ENCODE measurements at regions not wholly inside any gene's neighbourhood (a gene's known extent, or its start where the extent isn't known, plus 50 kb on each side); places are given as distances from the start of the nearest gene placed in this dataset.
"Not testable (repeated sequence)": the region's sequence is repeated elsewhere in the genome, so short reads cannot be mapped to it uniquely, and the experiment has no call there.

DNA sequence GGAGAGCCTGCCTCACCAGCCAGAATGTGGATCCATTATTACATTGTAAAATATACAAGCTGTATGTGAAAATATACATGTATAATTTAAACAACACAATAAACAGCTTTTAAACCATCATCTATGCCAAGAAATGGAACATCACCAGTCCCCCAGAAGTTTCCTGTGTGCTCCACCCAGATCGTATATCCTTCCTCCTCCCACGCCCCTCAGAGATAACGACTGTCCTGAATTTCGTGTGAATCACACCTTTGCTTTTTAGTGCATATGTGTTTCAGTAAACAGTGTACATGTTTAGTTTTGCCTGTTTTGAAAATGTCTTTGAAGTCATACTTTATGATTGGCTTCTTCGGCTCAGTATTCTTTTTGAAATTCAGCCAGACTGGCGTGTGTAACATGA lies 134.6 kb upstream of the MYO10 start:
- no peak overlapping the region for H3K4me3 ChIP-seq (replicated peaks in 1 of 2; ENCODE audit: low read depth in 2 of 2, low read length in 2 of 2)
- no peak for TF ChIP-seq CTCF (IDR thresholded peaks at IDR 0.05; ENCODE audit: low read depth, low read length)
- DNase-seq (ENCODE audit: low read depth in 2 of 2) = peak in 1 of 2 donors; percentile 25

- TF ChIP-seq CTCF (IDR thresholded peaks at IDR 0.05; ENCODE audit: low read depth, low read length) = no peak
- no peak for DNase-seq (ENCODE audit: low read depth in 2 of 2)
- no peak overlapping the region for H3K4me3 ChIP-seq (replicated peaks in 1 of 2; ENCODE audit: low read depth in 2 of 2, low read length in 2 of 2)
These were observed 139.1 kb upstream of the MYO10 start for GRCh38 chr5:17075236-17075635.

DNA sequence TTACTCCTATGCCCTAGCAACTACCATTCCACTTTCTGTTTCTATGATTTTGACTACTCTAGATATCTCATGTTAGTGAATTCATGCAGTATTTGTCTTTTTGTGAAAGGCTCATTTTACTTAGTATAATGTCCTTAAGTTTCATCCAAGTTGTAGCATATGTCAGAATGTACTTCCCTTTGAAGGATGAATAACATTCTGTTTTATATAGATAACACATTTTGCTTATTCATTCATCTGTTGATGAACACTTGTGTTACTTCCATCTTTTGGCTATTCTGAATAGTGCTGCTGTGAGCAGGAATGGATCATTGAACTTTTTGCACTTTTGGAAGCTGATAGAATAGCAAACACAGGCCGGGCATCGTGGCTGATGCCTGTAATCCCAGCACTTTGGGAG lies 140.2 kb upstream of the MYO10 start:
- no peak for TF ChIP-seq CTCF (IDR thresholded peaks at IDR 0.05; ENCODE audit: low read depth, low read length)
- no peak for DNase-seq (ENCODE audit: low read depth in 2 of 2)
- H3K4me3 ChIP-seq (replicated peaks in 1 of 2; ENCODE audit: low read depth in 2 of 2, low read length in 2 of 2) = no peak overlapping the region

DNA sequence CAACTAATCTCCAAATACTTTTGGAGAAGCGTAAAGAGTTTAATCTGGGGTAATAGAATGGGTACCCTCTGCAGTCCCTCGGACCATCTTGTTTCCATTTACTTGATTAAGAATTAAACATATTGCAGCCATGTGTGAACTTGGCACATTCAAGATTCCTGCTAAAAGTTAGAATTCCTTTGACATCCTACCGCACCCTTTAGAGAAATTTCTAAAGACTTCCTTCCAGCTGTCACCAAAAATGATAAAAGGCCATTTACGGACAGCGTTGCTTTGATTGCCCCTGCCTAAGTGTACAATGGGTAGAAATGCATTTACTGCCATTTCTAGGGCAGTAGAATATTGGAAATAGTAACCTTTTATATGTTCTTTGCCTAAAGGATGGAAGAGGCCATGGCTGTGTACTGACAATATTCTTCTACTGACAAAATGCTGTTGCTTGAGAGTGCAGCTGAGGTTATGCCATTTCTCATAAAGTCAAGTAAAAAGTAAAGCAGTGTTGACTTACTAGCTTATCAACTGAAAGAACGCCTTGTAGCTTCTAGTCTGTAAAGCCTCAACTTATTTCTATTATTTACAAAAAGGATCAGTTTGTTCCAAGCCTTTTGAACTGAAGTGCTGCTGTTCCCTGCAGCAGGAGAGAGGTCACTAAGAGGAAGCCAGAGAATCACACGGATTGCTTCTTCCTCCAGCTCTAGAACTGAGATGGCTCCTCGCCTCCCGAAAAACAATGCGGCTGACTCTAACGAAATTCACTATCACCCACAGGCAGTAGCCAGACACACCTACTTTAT lies 139.8 kb upstream of the BASP1 start:
- no peak overlapping the region for H3K4me3 ChIP-seq (replicated peaks in 1 of 2; ENCODE audit: low read depth in 2 of 2, low read length in 2 of 2)
- TF ChIP-seq CTCF (IDR thresholded peaks at IDR 0.05; ENCODE audit: low read depth, low read length) = no peak
- peak in 1 of 2 donors; percentile 32 for DNase-seq (ENCODE audit: low read depth in 2 of 2)

DNA sequence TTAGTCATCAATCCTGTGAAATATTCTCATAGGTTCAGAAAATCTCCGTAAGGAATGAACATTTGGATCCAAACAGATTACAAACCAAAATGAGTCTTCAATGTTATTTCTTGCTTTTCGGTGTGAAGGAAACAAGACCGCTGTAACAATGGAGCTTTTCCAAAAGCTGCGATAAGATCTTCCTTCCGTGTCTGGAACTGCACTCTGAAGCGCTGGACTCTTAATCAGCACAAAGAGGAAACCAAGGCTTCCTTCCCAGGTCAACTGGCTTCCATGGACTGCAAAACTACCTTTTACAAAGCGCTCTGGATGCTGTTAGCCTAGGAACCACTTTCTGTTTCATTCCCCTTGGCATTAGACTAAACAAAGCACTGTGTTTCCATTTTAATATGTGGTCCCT lies 137.9 kb upstream of the BASP1 start:
- no peak overlapping the region for H3K4me3 ChIP-seq (replicated peaks in 1 of 2; ENCODE audit: low read depth in 2 of 2, low read length in 2 of 2)
- no peak for TF ChIP-seq CTCF (IDR thresholded peaks at IDR 0.05; ENCODE audit: low read depth, low read length)

DNA sequence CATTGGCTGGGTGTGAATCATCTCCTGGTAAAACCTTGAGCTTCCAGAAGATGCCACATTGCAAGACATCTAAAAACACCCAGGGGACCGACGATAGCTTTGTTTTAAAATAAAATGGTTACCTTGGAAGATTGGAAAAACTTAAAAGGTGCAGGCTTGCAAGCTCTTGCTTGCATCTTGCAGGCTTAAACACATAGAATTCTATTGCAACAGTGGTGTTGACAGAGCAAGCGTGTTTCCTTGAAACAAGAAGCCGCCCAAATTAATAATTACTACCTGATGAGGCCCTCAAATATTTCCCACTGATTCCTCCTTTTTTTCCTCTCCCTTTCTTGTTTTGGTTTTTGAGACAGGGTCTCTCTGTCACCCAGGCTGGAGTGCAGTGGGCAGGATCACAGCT lies 137.1 kb upstream of the BASP1 start:
- TF ChIP-seq CTCF (IDR thresholded peaks at IDR 0.05; ENCODE audit: low read depth, low read length) = no peak
- no peak for DNase-seq (ENCODE audit: low read depth in 2 of 2)
- no peak overlapping the region for H3K4me3 ChIP-seq (replicated peaks in 1 of 2; ENCODE audit: low read depth in 2 of 2, low read length in 2 of 2)

More for the DNA sequence above, 137.9 kb upstream of the BASP1 start:
- peak; percentile 32 to 69 for DNase-seq (ENCODE audit: low read depth in 2 of 2)

DNA sequence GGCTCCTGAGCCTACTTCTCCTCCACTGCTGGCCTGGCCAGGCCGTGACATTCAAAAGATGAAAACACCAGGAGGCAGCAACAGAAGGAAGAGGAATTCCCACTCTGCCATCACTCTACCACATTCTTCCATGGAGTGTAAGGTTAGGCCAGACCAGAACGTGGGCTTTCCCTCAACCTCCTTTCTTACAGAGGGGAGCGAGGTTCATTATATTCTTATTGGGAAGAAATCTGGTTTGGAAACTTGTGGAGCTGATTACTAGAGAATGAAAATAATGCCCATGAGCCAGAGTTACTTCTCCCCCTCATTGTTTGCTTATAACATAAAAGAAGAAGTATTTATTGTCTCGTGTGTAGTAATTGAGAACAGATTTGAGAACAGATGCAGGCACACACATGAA lies 136.3 kb upstream of the BASP1 start:
- no peak for DNase-seq (ENCODE audit: low read depth in 2 of 2)
- no peak overlapping the region for H3K4me3 ChIP-seq (replicated peaks in 1 of 2; ENCODE audit: low read depth in 2 of 2, low read length in 2 of 2)
- TF ChIP-seq CTCF (IDR thresholded peaks at IDR 0.05; ENCODE audit: low read depth, low read length) = no peak

DNA sequence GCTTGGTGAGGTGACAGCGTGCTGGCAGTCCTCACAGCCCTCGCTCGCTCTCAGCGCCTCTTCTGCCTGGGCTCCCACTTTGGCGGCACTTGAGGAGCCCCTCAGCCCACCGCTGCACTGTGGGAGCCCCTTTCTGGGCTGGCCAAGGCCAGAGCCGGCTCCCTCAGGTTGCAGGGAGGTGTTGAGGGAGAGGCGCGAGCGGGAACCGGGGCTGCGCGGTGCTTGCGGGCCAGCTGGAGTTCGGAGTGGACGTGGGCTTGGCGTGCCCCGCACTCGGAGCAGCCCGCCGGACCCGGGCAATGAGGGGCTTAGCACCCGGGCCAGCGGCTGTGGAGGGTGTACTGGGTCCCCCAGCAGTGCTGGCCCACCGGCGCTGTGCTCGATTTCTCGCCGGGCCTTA lies 134.2 kb upstream of the BASP1 start:
- not testable (repeated sequence) for H3K4me3 ChIP-seq (replicated peaks in 1 of 2; ENCODE audit: low read depth in 2 of 2, low read length in 2 of 2); DNase-seq (ENCODE audit: low read depth in 2 of 2)
